Spleen (tissue), 11 donors: ENCODE measurements at regions not wholly inside any gene's neighbourhood (a gene's known extent, or its start where the extent isn't known, plus 50 kb on each side); places are given as distances from the start of the nearest gene placed in this dataset.

Experiments used
- DNase-seq: peaks from one replicate; pipeline ENCODE4 v3.0.0-alpha.2; 2020
- H3K27ac ChIP-seq, 8 donors: fragments of 200-600 bp; sonication (generic) in 7 of 8; 1 replicate in 4 of 8; 2 replicates in 4 of 8; pipeline versions ENCODE4 v1.5.0 to v1.8.0; 2016 to 2021; ENCODE audit warnings: inconsistent platforms in 4 of 8, mild to moderate bottlenecking in 4 of 8, moderate library complexity in 1 of 8
- H3K27me3 ChIP-seq, 7 donors: fragments of 200-600 bp; sonication (generic) in 6 of 7; replicated peaks in 1 of 7; 1 replicate in 4 of 7; 2 replicates in 3 of 7; pipeline versions ENCODE4 v1.5.0 to v1.8.0; 2016 to 2021; ENCODE audit warnings: inconsistent platforms in 3 of 7, mild to moderate bottlenecking in 1 of 7
- H3K36me3 ChIP-seq, 6 donors: fragments of 200-600 bp; sonication (generic) in 5 of 6; 1 replicate in 4 of 6; 2 replicates in 2 of 6; pipeline versions ENCODE4 v1.5.0 to v1.8.0; 2016 to 2021; ENCODE audit warnings: inconsistent platforms in 2 of 6
- H3K4me1 ChIP-seq, 6 donors: fragments of 200-600 bp; sonication (generic) in 5 of 6; 1 replicate in 3 of 6; 2 replicates in 3 of 6; pipeline versions ENCODE4 v1.5.0 to v1.8.0; 2016 to 2021; ENCODE audit warnings: inconsistent platforms in 3 of 6
- H3K4me3 ChIP-seq, 8 donors: fragments of 200-600 bp; sonication (generic) in 7 of 8; 1 replicate in 4 of 8; 2 replicates in 4 of 8; pipeline versions ENCODE4 v1.5.0 to v1.8.0; 2016 to 2021; ENCODE audit warnings: inconsistent platforms in 4 of 8, mild to moderate bottlenecking in 4 of 8, moderate library complexity in 2 of 8
- H3K9me3 ChIP-seq, 8 donors: fragments of 200-600 bp; sonication (generic) in 7 of 8; 1 replicate in 4 of 8; 2 replicates in 4 of 8; pipeline versions ENCODE4 v1.5.0 to v1.8.0; 2016 to 2021; ENCODE audit warnings: inconsistent platforms in 4 of 8
- CTCF ChIP-seq, 11 experiments: fragments of 200-600 bp in 7 of 11; fragments of 450-650 bp in 4 of 11; sonication (generic) in 4 of 11; IDR thresholded peaks in 8 of 11; conservative IDR thresholded peaks in 3 of 11; 1 replicate in 7 of 11; 2 replicates in 4 of 11; pipeline versions ENCODE4 v1.4.0 to v1.8.0; 2016 to 2021; ENCODE audit warnings: antibody characterized with exemption in 11 of 11, inconsistent platforms in 4 of 11, mild to moderate bottlenecking in 1 of 11
- POLR2A ChIP-seq, 3 donors: fragments of 450-650 bp; IDR thresholded peaks; one replicate each; pipeline ENCODE4 v1.5.1; 2017; ENCODE audit warnings: antibody characterized with exemption in 3 of 3, mild to moderate bottlenecking in 1 of 3
- POLR2AphosphoS5 ChIP-seq, 3 donors: sonication (generic); formaldehyde crosslinking; IDR thresholded peaks; one replicate each; pipeline ENCODE4 v1.5.1; 2017; ENCODE audit warnings: antibody characterized with exemption in 3 of 3
- WGBS, 5 donors: extraction: QIAGEN DNeasy Blood & Tissue Kit in 3 of 5; methylation state at CpG; one replicate each; pipeline versions ENCODE4 v1.1.5 to v1.1.7; 2013 to 2018; 5-methylcytosine and 5-hydroxymethylcytosine counted together
- intact Hi-C: fragments of 100-400 bp; cut with DNase I; formaldehyde crosslinking; loops from one replicate; pipeline ENCODE4 v1.15.0; 2023; ENCODE audit warnings: low total_unique reads
- donor health status: healthy with polysubstance abuse.
- donor health status: DM: no; HTN: no; CAD: no; lungs with moderate emphysema.
- donor health status: DM: no; HTN: no; CAD: no.
- donor health status: Bipolar disorder and iron deficiency.
- donor health status: healthy.
- donor health status: DM: no; HTN: no; CAD: no.
- donor health status: DM: yes; HTN: yes; CAD: no.

- no peak overlapping the region for H3K4me3 ChIP-seq
- DNase-seq: no peak
- intact Hi-C loops: no loop called here
- H3K36me3 ChIP-seq: no peaks in the 10 kb centered on the region
- H3K4me1 ChIP-seq: peaks cover 0 to 32% (median 5%) of the 10 kb centered on the region in 6 donors
- no peak overlapping the region for H3K27ac ChIP-seq
- peaks cover 0 to 5% (median 0%) of the 10 kb centered on the region in 8 donors for H3K9me3 ChIP-seq
- 82 to 97% (median 92%) methylated on average over 4 of the region's 4 CpGs for WGBS, 5 donors
- no peaks in the 10 kb centered on the region for H3K27me3 ChIP-seq
- TF ChIP-seq POLR2AphosphoS5 (IDR thresholded peaks at IDR 0.05) (no peak), CTCF (IDR thresholded peaks at IDR 0.05 in 8 of 11, conservative IDR thresholded peaks at IDR 0.05 in 3 of 11) (no peak), POLR2A (IDR thresholded peaks at IDR 0.05) (no peak)
Observed at GRCh38 chr1:235019961-235020360, 108.7 kb downstream of the TOMM20 start.

DNA sequence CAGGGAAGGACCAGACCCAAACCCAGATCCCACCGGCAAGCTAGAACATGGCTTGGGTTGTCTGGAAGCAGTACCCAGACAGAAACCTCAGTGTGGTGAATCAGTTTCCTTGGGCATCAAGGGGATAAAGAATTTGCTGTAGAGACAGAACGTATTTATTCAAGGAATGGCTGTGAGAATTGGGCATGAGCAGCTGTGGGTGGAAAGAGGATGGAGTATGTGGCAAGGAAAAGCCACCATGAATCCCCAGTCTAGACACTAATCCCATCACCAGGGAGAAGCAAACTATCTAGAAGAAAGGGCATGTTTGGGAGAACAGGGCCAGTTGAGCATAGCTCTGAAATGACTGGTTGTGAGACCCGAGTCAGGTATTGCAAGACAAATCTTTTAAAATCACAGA, 109.2 kb downstream of the TOMM20 start:
- intact Hi-C loops: no loop called here
- Histone ChIP-seq H3K27ac (no peak overlapping the region), H3K4me1 (peaks cover 0 to 35% (median 5%) of the 10 kb centered on the region in 6 donors), H3K9me3 (peaks cover 0 to 5% (median 0%) of the 10 kb centered on the region in 8 donors), H3K27me3 (no peaks in the 10 kb centered on the region), H3K4me3 (no peak overlapping the region), H3K36me3 (no peaks in the 10 kb centered on the region)
- TF ChIP-seq POLR2A (IDR thresholded peaks at IDR 0.05): no peak
- no peak for TF ChIP-seq CTCF (IDR thresholded peaks at IDR 0.05 in 8 of 11, conservative IDR thresholded peaks at IDR 0.05 in 3 of 11)
- no peak for TF ChIP-seq POLR2AphosphoS5 (IDR thresholded peaks at IDR 0.05)
- WGBS, 5 donors: 90 to 100% (median 94%) methylated on average over 3 of the region's 3 CpGs
- DNase-seq: no peak

DNA sequence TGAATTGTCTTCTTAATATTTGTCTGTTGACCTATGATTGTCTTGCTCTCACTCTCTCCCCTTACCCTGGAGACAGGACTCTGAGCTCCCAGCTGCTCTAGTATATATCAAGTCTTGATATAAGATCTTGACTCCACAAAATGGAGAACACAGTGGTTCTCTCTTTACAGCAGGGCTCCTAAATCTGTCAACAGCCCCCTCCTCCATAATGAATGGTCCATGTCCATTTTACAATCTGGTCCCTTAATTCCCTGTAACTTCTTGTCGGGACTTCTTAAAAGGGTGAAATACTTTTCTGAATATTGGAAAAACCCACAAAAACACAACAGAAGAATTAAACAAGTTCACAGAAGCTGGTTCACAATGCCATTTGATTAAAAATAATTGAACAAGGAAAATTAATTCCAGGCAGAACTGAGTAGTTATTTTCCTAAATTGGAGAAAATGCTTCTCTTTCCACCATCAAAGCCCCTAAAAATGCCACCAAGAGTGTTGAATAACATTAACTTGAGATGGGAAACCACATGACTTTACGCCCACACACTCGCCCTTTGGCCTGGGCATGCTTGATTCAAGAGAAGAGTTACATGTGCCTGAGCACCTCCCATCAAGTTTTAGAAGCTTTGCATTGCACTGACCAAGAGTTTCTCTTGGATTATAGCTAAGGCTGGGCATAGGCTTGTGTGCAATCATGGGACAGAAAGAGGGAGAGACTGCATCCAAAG, 109.8 kb downstream of the TOMM20 start:
- Histone ChIP-seq H3K27ac (no peak overlapping the region), H3K9me3 (peaks cover 0 to 5% (median 0%) of the 10 kb centered on the region in 8 donors), H3K4me1 (peaks cover 0 to 34% (median 5%) of the 10 kb centered on the region in 6 donors), H3K36me3 (no peaks in the 10 kb centered on the region), H3K27me3 (no peaks in the 10 kb centered on the region), H3K4me3 (no peak overlapping the region)
- TF ChIP-seq POLR2AphosphoS5 (IDR thresholded peaks at IDR 0.05): no peak
- TF ChIP-seq POLR2A (IDR thresholded peaks at IDR 0.05): no peak
- no peak for TF ChIP-seq CTCF (IDR thresholded peaks at IDR 0.05 in 8 of 11, conservative IDR thresholded peaks at IDR 0.05 in 3 of 11)
- no peak for DNase-seq
- intact Hi-C loops: no loop called here
- WGBS, 5 donors: 72 to 84% (median 74%) methylated on average over 3 of the region's 3 CpGs

DNA sequence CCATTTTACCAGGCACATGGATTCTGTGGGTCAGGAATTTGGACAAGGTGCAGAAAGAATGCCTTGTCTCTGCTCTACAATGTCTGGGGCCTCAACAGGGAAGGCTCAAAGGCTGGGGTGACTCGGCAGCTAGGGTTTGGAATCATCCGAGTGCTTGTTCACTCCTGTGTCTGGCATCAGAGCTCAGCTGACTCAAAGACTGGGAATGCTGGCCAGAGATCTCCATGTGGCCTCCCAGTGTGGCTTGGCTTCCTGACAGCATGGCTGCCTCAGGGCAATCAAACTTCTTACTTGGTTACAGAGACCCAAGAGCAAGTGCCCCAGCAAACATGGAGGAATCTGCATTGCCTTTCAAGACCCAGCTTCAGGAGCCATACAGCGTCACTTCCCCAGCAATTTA, 110.5 kb downstream of the TOMM20 start:
- Histone ChIP-seq H3K27me3 (no peaks in the 10 kb centered on the region), H3K36me3 (no peaks in the 10 kb centered on the region), H3K27ac (no peak overlapping the region), H3K4me1 (peaks cover 0 to 33% (median 6%) of the 10 kb centered on the region in 6 donors), H3K9me3 (peaks cover 0 to 5% (median 0%) of the 10 kb centered on the region in 8 donors), H3K4me3 (no peak overlapping the region)
- 87 to 98% (median 94%) methylated on average over 3 of the region's 3 CpGs for WGBS, 5 donors
- TF ChIP-seq POLR2A (IDR thresholded peaks at IDR 0.05): no peak
- TF ChIP-seq CTCF (IDR thresholded peaks at IDR 0.05 in 8 of 11, conservative IDR thresholded peaks at IDR 0.05 in 3 of 11): no peak
- no peak for TF ChIP-seq POLR2AphosphoS5 (IDR thresholded peaks at IDR 0.05)
- intact Hi-C loops: no loop called here
- DNase-seq: no peak
